ENCODE measurements at regions not wholly inside any gene's neighbourhood (a gene's known extent, or its start where the extent isn't known, plus 50 kb on each side); places are given as distances from the start of the nearest gene placed in this dataset.

DNA sequence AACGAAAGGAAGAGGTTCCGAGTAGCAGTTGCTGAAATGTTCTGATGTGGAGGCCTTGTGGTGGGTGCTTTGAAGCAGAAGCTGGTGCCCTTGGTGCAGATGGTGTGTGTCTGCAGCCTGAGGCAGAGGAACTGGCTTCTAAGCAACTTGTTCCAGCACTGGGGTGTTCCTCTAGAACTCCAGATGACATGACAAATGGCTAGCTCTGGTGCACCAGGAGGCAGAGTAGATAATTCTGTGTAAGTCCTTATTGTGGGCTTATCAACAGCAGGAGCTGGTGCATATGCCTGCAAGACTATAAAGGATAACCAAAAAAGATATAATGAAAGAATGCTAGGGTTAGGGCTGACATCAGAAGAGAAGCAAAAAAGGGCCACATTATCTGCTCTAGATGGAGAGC is 76.5 kb downstream of the ARL5B start:
- H3K36me3 ChIP-seq (ENCODE audit: control insufficient read depth in 1 of 2, insufficient read depth in 2 of 2, low read length in 2 of 2) = no peaks in the 10 kb centered on the region
- BruUV-seq (replicated peaks) = no TSS peak
- POLR2A ChIA-PET = no interaction called here

DNA sequence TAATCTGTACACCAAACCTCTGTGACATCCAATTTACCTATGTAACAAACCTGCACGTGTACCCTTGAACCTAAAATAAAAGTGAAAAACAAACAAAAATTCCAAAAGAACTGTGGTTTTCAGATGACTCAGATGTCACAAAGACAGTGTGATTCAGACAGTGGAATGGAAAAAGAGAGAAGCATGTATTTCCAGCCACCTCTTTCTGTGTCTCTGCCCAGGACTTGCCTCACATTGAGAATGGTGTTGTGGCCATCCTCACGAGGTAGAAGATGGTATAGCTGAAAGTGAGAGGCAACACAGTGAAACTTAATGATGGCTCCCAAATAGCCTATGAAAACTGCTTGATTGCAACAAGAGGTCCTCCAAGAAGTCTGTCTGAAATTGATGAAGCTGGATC is 78.0 kb downstream of the ARL5B start:
- intact Hi-C loops (cut with micrococcal nuclease) = no loop called here
- Histone ChIP-seq H3K9ac (ENCODE audit: low read length) (no peak overlapping the region), H3K27me3 (ENCODE audit: insufficient read depth, low read length) (no peaks in the 10 kb centered on the region), H3K79me2 (ENCODE audit: insufficient read depth, low read length) (no peaks in the 10 kb centered on the region), H4K20me1 (ENCODE audit: insufficient read depth) (no peaks in the 10 kb centered on the region), H3K4me2 (ENCODE audit: low read length) (no peak overlapping the region), H2AFZ (ENCODE audit: low read depth, low read length, poor library complexity, severe bottlenecking) (no peak overlapping the region), H3K36me3 (ENCODE audit: control insufficient read depth in 1 of 2, insufficient read depth in 2 of 2, low read length in 2 of 2) (no peaks in the 10 kb centered on the region), H3K4me1 (ENCODE audit: control insufficient read depth in 1 of 2, insufficient read depth in 2 of 2, low read length in 2 of 2) (no peaks in the 10 kb centered on the region), H3K9me3 (ENCODE audit: control insufficient read depth in 1 of 2, insufficient read depth in 1 of 2, low read depth in 1 of 2, low read length in 2 of 2) (no peaks in the 10 kb centered on the region), H3K4me3 (replicated peaks in 1 of 2; ENCODE audit: low read depth in 1 of 2, low read length in 2 of 2) (no peak overlapping the region), H3K27ac (ENCODE audit: low read depth, low read length) (no peak overlapping the region), H3K9me2 (ENCODE audit: insufficient read depth) (no peaks in the 10 kb centered on the region)
- no peak for DNase-seq (ENCODE audit: low read depth, low spot score)
- ATAC-seq = no peak
- ChIA-PET CTCF (no interaction called here), POLR2A (no interaction called here), RAD21 (ENCODE audit: low non-redundant PET in 1 of 2, low total read pairs in 2 of 2, uncharacterized antibody in 2 of 2, unreplicated experiment in 2 of 2) (no interaction called here)
- TF ChIP-seq, protein P1, sequence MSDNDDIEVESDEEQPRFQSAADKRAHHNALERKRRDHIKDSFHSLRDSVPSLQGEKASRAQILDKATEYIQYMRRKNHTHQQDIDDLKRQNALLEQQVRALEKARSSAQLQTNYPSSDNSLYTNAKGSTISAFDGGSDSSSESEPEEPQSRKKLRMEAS (IDR thresholded peaks at IDR 0.05) = no peak
- TF ChIP-seq, protein P2, sequence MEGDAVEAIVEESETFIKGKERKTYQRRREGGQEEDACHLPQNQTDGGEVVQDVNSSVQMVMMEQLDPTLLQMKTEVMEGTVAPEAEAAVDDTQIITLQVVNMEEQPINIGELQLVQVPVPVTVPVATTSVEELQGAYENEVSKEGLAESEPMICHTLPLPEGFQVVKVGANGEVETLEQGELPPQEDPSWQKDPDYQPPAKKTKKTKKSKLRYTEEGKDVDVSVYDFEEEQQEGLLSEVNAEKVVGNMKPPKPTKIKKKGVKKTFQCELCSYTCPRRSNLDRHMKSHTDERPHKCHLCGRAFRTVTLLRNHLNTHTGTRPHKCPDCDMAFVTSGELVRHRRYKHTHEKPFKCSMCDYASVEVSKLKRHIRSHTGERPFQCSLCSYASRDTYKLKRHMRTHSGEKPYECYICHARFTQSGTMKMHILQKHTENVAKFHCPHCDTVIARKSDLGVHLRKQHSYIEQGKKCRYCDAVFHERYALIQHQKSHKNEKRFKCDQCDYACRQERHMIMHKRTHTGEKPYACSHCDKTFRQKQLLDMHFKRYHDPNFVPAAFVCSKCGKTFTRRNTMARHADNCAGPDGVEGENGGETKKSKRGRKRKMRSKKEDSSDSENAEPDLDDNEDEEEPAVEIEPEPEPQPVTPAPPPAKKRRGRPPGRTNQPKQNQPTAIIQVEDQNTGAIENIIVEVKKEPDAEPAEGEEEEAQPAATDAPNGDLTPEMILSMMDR (IDR thresholded peaks at IDR 0.05 in 2 of 3, conservative IDR thresholded peaks at IDR 0.05 in 1 of 3; ENCODE audit: borderline replicate concordance in 1 of 3, insufficient read depth in 1 of 3, low read depth in 2 of 3, low read length in 2 of 3) = no peak
- BruUV-seq (replicated peaks) = no TSS peak

More for the DNA sequence above, 76.5 kb downstream of the ARL5B start:
- no peak overlapping the region for H3K4me2 ChIP-seq (ENCODE audit: low read length)
- DNase-seq (ENCODE audit: low read depth, low spot score) (no peak), ATAC-seq (no peak)
- no peak overlapping the region for H2AFZ ChIP-seq (ENCODE audit: low read depth, low read length, poor library complexity, severe bottlenecking)
- H3K27me3 ChIP-seq (ENCODE audit: insufficient read depth, low read length) = no peaks in the 10 kb centered on the region
- CTCF ChIA-PET = no interaction called here
- H3K9me3 ChIP-seq (ENCODE audit: control insufficient read depth in 1 of 2, insufficient read depth in 1 of 2, low read depth in 1 of 2, low read length in 2 of 2) = no peaks in the 10 kb centered on the region
- H3K9me2 ChIP-seq (ENCODE audit: insufficient read depth) = no peaks in the 10 kb centered on the region
- no peak for TF ChIP-seq CEBPB (IDR thresholded peaks at IDR 0.05; ENCODE audit: low read depth)
- TF ChIP-seq SP1 (IDR thresholded peaks at IDR 0.05; ENCODE audit: low read depth) = no peak
- TF ChIP-seq, protein P1 (IDR thresholded peaks at IDR 0.05) = no peak
- TF ChIP-seq CBX3 (IDR thresholded peaks at IDR 0.05; ENCODE audit: low read depth) = no peak
- TF ChIP-seq ELF1 (IDR thresholded peaks at IDR 0.05; ENCODE audit: borderline replicate concordance, low read depth) = no peak
- RAD21 ChIA-PET (ENCODE audit: low non-redundant PET in 1 of 2, low total read pairs in 2 of 2, uncharacterized antibody in 2 of 2, unreplicated experiment in 2 of 2) = no interaction called here
- H3K9ac ChIP-seq (ENCODE audit: low read length) = no peak overlapping the region
- intact Hi-C loops (cut with micrococcal nuclease) = no loop called here
- no peak overlapping the region for H3K27ac ChIP-seq (ENCODE audit: low read depth, low read length)
- no peak overlapping the region for H3K4me3 ChIP-seq (replicated peaks in 1 of 2; ENCODE audit: low read depth in 1 of 2, low read length in 2 of 2)
- no peaks in the 10 kb centered on the region for H3K79me2 ChIP-seq (ENCODE audit: insufficient read depth, low read length)
- no peaks in the 10 kb centered on the region for H4K20me1 ChIP-seq (ENCODE audit: insufficient read depth)
- H3K4me1 ChIP-seq (ENCODE audit: control insufficient read depth in 1 of 2, insufficient read depth in 2 of 2, low read length in 2 of 2) = no peaks in the 10 kb centered on the region
